C1 segment of cervical spinal cord (tissue), 14 donors: ENCODE measurements at regions not wholly inside any gene's neighbourhood (a gene's known extent, or its start where the extent isn't known, plus 50 kb on each side); places are given as distances from the start of the nearest gene placed in this dataset.
"Not testable (repeated sequence)": the region's sequence is repeated elsewhere in the genome, so short reads cannot be mapped to it uniquely, and the experiment has no call there.

ENCODE experiments used
- DNase-seq, 14 donors: peaks; one replicate each; lab custom pipeline; 2025; lab: John Stamatoyannopoulos, UW

DNA sequence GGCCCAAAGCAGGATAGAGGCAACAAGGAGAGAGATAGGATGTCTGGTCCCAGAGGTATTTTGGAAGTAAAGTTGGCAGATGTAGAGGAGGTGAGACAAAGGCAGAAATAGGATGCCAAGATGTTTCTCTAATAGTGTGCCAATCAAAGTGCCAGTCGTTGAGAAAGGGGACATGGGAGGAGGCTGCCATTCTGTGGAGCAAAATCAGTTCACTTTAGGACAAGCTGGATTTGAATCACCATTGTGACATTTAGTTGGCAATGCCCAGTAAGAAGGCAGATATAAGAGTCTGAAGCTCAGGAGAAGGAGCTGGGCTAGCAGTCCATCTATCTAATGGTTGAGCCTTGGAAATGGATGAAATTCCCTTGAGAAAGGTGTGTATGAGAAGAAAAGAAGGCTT, 53.8 kb downstream of the ADRB2 start:
- DNase-seq: no peak

DNA sequence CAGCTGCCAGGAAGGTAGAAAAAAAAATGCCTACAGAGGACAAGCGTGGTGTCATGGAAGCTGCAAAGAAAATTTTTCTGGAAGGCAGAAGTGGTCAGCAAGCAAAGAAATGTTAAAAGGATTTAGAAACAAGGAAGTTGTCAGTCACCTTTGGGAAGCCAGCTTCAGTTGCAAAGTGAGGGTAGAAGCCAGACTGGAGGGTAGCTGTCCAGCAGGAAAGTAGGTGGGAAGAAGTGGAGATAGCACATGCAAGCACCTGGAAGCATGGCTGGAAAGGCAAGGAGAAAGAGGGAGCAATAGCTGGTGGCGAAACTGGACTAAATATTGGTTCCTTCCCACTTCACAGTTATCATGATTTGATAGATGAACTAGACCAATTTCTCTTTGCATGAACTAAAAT, 54.3 kb downstream of the ADRB2 start:
- DNase-seq: no peak

DNA sequence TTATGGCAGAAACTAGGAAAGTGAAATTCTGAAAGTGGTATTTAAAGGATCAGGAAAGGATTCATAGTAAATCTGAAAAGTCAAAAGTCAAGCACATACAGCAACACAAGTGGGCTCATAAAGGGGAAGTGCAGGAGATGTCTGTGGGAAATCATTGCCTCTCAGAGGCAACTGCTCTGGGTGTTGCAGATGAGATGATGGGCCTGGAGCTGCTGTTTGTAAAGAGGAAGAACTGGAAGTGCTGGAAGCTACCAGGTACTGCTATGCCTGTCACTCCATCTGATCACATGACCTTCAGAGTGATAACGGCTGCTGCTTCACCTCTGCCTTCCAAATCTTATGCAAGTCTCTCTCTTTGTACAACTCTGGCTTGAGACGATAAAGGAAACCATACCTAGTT, 55.9 kb downstream of the ADRB2 start:
- DNase-seq: no peak

DNA sequence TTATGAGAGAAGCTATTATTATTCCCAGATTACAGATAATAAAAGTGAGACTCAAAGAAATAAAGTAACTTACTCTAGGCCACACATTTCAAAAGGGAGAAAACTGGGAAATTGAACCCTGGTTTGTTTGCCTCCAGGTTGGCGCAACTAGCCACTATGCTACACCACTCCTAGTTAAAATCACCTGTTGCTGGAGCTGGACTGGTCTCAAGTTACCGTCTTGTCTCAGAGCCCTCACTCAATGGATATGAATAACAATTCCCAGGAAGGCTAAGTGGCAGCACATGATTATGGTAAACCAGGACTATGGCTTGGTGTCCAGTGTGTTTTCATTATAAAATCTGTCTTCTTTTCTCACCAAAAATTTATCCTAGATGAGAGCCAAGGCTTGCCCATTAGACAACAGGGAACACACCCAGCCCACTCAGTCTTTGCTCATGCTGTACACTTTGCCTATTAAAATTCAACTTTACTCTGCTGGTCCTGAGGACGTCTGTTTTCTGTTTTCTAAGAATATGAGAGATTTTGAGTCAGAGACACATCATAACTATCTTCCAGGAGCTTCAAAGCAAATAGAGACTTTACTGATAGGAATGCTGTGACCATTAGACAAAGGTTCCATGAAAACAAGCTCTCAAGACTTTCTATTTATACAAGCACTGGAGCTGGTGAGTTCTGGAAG, 58.1 kb downstream of the ADRB2 start:
- no peak for DNase-seq

DNA sequence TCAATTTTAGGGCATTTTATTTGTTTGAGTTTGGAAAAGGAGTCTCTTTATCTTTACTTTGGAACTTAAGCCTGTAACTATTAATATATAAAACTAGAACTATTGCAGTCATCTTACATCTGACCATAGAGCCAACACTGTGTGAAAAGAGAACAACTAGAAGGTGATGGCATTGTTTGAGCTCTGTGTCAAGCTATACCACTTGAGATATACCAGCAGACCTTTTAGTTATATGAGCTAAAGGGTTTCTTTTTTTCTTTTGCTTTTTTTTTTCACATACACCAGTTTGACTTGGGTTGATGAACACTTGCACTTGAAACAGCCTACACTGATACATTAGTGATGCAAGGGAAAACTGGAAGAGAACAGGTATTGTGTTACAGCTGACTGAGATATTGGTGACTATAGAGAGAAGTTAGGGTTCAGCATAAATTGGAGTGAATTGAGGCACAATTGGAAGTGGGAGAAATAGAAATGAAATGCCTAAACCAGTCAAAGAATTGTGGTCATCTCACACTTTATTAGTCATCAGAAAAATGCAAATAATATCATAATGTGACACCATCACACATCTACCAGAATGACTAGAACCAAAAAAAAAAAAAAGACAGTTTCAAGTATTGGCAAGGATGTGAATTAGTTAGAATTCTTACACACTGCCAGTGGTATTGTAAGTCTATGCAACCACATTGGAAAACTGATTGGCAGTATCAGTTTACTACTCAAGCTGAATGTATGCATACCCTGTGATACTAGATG, 60.9 kb downstream of the ADRB2 start:
- no peak for DNase-seq

DNA sequence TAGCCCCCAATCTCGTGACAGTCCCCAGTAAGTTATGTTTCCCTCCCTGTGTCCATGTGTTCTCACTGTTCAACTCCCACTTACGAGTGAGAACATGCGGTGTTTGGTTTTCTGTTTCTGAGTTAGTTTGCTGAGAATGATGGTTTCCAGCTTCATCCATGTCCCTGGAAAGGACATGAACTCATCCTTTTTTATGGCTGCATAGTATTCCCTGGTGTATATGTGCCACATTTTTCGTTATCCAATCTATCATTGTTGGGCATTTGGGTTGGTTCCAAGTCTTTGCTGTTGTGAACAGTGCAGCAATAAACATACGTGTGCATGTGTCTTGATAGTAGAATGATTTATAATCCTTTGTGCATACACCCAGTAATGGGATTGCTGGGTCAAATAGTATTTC, 63.5 kb downstream of the ADRB2 start:
- not testable (repeated sequence) for DNase-seq

DNA sequence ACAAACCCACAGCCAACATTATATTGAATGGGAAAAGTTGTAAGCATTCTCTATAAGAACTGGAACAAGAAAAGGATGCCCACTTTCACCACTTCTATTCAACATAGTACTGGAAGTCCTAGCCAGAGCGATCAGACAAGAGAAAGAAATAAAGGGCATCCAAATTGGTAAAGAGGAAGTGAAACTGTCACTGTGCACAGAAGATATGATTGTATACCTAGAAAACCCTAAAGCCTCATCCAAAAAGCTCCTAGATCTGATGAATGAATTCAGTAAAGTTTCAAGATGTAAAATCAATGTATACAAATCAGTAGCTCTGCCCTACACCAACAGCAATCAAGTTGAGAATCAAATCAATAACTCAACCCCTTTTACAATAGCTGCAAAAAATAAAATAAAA, 69.0 kb downstream of the ADRB2 start:
- not testable (repeated sequence) for DNase-seq

DNA sequence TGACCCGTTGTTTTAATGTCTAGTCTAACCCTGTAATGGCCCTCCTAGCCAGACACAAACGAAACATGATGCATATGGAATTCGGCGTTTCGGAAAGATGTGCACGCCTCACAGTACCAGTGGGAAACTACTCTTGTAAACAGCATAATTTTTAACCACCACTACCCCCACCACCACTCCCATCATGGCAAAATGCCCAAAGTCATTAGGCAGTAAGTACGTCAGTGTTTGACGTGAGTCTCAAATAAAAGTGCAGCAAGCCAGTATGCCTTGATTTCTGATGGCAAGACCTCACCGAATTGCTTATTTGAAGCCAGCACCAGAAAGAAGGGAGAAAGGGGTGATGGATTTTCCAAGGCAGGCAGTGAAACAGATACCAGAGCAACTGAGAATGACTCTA, 71.4 kb downstream of the ADRB2 start:
- no peak for DNase-seq

DNA sequence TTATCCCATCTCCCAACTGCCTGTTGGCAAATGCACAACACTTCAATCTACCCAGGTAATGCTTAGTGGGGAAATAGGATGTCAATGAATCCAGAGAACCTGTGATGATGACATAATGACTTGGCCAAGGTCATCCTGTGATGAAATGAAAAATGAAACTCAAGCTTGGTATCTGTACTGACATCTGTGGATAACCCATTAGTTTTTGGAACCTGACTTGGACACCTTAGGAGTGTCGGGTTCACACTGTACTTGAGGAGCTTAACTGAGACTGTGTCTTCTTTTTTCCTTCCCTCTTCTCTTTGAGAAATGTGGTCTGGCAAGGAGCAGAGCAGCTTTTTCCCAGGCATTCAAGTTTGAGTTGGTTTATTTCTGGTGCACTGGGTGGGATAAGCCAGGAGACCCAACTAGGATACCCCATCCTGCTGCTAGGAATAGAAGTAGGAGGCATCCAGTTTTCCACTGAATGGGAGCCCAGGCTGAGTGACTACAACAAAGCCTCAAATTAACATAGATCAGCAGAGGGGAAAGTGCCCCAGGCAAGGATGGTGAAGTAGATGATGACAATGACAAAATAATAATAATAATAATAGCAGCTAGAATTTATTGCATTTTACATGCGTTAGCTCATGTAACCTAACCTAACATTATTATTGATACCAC, 72.1 kb downstream of the ADRB2 start:
- DNase-seq: no peak

DNA sequence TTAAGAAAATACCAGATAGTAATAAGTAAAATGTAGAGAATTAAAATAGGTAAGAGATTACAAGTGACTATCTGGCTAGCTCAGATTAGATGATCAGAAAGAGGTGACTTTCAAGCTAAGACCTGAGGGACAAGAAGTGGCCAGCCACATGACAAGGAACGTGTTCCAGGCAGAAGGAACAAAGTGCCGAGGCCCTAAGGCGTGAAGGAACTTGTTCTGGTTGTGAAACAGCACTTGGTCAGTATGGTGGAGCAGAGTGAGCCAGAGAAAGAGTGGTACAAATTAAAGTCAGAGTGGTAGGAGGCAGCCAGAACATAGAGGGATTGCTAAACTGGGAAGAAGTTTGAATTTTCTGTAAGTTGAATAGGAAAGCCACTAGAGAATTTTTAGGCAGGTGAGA, 73.6 kb downstream of the ADRB2 start:
- DNase-seq: no peak

DNA sequence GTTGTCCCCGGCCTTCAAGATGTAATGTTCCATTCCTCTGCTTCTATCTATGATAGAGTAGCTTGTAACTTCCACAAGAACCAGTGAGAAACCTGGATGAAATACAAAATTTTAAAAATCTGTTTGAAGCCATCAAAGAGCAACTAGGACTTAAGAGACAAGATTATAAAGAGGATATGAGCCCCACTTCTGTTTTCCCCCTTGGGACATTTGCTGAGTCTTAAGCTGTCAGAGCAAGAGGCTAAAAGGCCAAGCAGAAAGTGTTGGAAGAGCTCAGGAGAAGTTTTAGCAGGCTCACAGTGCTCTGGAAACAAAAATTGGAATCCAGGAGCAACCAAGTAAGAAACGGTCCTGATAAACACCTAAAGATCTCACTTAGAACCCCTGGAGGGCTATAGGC, 76.1 kb downstream of the ADRB2 start:
- no peak for DNase-seq

DNA sequence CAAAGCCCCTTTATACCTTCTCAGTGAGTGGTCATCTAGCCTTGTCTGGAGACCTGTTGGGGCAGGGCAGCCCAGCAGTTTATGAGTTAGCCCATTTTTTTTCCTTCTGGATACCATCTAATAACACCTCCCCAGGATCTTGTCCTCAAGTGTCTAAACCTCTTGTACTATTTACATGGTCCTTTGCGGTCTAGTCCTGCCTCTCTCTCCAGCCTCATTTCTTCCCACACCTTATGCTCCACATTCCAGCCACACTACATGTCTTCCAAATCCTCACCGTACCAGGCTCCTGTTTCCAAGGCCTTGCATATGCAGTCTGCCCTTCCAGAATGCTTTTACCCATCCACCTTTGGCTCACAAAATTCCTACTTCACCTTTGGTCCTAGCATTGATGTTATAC, 77.2 kb downstream of the ADRB2 start:
- no peak for DNase-seq

DNA sequence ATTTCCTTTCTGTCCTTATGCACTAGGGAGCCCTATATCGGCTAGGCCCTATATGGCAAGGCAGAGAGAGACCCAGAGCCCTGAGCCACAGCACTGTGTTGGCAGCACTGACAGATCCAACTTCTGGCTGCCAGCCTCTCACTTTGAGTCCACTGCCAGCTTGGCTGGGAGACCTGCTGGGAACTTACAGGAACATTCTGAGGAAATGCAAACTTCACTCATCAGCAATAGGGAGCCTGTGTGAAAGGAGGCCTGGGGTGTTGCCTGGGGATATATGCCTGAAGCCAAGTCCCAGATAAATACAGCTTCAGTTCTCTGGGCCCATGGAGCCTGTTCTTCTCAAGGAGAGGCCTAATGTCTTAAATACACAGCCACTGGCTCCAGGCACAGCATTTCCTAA, 78.0 kb downstream of the ADRB2 start:
- peak in 9 of 14 donors; percentile 15 to 65 (median 41) for DNase-seq

DNA sequence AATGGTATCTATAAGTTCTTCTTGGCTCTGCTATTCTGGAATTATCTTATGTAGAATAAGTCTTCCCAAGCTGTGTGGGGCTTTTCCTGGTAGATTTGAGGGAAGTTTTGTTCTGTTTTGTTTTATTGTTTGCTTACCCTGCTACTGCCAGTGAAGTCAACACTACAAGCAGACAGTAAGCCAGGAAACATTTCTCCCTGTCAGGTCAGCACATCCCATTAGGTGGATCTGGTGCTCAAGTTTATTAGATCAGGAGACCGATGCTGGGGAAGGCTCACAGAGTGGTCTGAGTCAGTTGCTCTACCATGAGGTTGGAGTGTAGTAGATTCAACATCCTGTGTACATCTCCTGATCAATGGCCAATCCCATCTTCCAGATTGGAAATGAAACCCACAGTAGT, 79.1 kb downstream of the ADRB2 start:
- no peak for DNase-seq

DNA sequence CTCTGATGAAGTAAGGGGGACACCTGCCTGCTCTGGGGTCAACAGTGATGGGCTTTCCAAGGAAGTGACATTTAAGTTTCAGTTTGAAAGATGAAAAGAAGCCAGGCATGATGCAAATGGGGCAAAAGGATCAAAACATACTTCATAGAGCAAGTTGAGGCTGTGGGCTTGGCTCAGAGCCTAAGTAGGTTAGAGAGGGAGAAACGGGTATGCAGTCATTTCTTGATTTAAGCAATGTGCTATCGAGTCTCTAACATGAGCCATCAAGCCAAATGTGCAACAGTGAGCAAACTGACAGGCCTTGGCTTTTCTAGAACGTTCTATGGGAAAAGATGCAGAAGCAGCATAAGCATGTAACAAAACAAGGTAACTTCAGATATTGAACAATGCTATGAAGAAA, 80.6 kb downstream of the ADRB2 start:
- DNase-seq: no peak

DNA sequence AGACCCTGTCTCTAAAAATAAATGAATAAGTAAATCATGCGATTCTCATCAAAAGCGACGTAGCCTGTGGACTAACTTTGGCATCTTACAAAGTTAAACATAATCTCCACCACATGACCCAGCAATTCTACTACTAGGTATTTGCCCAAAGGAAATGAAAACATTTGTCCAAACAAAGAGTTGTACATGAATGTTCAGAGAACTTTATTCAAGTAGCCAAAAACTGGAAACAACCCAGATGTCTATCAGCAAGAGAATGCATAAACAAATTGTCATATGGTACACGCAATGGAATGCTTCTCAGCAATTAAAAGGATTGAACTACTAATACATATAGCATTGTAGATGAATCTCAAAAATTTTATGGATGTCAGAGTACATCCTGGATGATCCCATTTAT, 82.6 kb downstream of the ADRB2 start:
- DNase-seq: no peak

DNA sequence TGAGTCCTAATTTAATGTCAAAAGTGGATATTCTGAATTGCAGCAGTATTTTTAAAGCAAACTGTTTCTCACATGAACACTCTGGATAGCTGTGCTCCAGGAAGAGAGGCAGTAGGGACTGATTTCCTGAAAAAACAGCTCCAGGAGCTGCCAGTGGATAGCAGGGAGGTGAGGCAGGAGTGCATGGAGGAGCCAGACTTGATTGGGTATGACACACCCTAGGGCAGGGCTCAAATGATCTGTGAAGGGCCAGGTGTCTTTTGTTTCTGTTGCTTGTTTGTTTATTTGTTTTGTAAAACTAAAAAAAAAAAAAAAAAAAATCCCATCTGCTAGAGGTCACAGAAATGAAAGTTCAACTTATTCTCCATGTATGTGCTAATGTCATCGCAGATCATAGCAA, 83.4 kb downstream of the ADRB2 start:
- DNase-seq: no peak

DNA sequence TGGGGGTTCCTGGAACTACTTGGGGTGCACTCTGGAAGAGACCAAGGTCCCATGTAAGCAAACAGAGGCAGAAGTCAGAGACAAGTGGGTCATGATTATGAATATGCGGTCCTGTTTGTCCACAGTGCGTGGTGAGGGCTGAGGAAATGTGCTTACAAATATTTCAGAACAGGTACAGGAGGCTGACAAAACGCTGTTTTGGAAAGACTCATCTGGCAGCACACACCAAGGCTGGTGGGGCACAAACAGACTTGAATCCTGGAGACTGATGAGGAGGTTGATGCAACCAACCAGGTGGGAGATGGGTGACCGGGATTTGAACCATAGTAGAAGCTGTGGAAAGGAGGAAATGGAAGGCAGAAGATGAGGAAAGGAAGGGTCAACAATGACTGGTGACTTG, 83.8 kb downstream of the ADRB2 start:
- no peak for DNase-seq

DNA sequence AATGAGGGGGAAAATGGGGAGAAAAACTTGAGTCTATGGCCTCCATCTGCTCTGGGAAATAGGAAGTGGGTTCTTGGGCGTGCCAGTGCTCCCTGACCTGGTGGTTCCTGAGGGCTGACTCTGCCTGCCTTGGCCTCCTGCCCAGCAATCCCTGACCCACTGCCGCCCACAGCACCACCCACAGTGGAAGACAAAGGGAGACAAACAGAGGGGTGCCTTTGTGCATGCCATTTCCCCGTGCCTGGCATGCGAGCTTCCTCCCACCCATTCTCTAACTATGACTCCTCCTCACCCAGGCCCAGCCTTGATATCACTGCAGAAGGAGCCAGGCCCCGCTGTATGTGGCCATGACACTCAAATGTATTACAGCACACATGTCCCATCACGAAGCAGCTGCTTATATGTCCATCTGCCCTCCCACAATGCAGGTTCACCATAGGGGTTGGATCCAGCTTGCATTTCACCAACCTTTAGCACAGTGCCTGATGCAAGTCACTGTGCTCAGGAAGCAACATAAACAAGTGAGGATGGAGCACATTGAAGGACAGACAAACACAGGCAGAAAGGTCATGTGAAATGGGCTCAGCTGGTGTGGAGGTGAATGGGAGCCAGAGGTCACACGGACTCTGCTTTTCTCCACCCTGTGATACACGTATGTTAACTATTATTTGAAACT, 84.4 kb downstream of the ADRB2 start:
- DNase-seq: peak in 1 of 14 donors; percentile 11

DNA sequence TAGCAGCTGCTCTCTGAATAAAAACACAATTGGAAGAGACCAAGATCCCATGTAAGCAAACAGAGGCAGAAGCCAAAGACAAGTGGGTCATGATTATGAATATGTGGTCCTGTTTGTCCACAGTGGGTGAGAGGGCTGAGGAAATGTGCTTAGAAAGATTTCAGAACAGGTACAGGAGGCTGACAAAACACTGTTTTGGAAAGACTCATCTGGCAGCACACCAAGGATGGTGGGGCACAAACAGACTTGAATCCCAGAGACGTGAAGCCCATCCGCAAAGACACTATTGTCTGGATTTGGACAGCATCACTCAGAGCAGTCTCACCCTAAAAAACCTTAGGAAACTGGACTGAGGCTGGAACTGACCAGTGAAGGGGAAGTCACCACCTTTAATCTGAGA, 85.0 kb downstream of the ADRB2 start:
- no peak for DNase-seq

DNA sequence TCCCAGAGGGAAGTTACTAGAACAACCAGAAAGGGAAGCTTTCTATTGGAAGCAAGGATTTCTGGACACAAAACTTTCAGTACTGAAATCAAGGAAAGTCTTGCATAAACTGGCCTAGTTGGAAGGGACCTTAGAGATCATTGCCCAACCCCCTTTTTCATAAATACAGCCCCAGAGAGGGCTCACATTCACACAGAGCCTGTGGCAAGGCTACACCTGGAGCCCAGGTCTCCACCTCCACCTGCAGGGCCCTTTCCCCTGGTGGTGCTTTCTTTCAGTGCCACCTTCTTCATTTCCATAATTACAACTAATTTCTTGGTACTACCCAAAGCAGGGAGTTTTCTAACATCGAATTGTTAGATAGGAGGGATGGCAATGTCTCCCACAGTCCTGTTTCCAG, 85.7 kb downstream of the ADRB2 start:
- no peak for DNase-seq

DNA sequence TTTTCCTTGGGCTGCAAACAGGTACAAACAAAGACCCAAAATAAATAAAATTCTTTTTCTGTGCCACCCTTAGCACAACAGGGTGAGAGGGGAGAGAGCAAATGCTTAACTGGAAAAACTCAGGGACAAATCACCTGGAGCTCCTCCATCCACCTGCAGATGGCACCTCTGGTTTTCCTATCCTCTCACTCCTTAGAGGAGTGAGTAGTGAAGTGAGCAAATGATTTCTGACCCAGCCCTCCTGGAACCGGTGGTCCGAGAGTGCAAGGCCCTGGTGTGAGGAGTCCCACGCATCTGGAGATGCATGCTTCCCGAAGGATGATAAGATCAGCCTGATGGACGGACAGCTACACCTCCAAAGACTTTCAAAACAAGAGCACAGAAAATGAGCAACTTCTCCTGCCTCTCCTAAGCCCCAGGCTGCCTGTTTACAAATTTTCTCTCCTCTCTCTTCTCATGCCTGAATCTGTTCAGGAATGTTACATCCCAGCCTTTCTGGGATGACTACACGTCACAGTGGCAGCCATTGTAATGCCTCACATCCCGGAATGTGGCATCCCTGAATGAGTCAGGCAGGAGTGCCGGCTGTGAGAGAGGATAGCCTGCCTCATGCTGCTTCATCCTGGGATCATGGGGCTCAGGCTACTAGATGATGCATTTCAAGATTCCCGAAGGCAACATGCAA, 86.4 kb downstream of the ADRB2 start:
- peak in 3 of 14 donors; percentile 26 to 69 (median 66) for DNase-seq
